NCI-H345 (cell line): ENCODE measurements at regions not wholly inside any gene's neighbourhood (a gene's known extent, or its start where the extent isn't known, plus 50 kb on each side); places are given as distances from the start of the nearest gene placed in this dataset.

ENCODE experiments used
- DNase-seq: peaks from one replicate; lab custom pipeline; 2025; lab: John Stamatoyannopoulos, UW

DNA sequence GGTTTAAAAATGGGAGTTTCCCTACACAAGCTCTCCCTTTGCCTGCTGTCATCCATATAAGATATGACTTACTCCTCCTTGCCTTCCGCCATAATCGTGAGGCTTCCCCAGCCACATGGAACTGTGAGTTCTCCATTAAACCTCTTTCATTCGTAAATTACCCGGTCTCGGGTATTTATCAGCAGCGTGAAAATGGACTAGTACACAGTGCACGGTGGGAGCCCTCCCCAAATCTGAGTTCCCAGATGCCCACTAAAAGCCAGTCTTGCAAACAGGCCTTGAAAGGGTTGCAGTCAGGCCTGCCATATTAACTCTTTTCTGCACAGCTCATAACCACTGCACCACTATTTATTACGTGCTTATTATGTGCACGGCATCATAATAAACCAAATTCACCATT lies 400.9 kb downstream of the PRDM2 start:
- no peak for DNase-seq

DNA sequence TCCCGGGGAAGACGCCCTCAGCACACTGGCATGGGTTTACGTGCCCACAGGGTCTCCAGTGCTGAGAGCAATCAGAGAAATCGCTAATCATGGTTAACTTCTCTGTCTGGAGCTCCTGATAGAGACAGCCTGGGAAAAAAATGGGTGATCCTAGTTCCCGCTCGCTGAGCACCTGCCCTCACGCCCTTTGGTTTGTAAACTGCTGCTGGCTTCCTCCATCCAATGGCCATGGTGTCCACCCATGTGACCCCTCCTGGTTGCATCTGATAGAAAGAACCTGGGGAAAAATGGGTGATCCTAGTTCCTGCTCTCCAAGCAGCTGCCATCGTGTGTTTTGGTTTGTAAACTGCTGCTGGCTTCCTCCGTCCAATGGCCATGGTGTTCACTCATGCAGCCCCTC lies 402.2 kb downstream of the PRDM2 start:
- no peak for DNase-seq

DNA sequence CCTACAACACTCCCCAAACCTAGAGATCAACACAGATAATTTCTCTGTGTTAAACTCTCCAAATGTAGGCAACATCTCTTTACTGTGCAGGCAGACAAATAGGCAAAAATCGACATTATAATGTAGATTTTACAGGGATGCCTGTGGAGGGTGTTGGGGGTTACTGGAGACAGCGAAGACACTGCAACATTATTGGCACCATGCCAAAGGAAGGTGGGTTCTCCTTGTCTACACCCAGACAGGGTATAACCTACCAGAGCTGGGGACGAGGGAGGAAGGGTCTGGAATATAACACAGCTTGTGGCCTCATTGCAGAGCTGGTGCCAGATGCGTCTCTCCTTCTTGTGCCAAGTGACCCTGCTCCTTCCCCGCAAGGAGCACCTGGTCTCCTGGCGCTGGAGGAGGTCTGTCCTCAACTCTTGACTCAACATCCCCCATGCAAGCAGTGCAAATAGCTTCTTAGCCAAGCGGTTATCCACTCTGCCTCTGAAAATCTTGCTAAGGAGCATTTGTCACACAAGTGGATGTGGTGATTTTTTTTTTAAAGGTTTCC lies 404.0 kb downstream of the PRDM2 start:
- DNase-seq = no peak

DNA sequence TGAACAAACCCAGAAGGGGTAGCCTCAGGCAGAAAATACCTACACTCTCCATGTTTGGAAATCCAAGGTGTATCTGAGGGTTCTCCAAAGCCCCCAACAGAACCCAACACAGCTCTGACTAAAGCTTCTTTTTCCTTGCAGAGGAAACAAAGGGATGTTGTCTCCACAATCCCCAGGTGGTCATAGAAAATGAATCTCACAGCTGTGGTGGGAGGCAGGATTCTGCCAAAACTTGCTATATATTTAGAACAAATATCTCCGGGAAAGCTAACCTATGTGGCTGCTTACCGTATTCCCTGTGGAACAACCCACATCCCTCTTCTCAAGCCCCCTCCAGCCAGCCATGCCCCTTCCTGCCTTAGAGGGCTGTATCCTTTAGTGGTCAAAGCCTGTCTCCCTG lies 406.1 kb downstream of the PRDM2 start:
- DNase-seq = no peak

DNA sequence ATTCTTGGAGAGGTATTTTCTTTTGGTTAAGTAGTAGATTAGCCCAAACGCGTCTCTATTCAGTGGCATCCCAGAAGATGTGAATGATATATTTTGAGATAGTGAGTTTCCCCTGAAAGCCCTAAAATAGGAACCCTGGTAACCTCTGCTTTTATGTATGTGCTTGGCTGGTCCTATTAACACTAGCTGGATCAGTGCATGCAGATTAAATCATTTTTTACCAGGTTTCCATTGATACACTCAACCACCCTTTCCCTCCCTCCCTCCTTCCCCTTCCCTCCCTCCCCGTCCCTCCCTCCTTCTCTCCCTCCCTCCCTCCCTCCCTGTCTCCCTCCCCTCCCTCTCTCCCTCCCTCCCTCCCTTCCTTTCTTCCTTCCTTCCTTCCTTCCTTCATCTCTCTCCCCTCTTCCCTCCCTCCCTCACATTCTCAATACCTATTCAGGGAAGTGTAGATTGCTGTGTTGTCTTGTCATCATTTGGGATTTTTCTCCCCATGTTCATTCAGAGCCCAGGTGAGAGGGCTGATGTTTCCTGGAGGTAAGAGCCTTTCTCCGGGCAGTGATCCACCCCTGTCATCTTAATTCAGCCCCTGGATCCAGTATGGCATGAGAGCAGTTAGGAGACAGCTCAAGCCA lies 406.8 kb downstream of the PRDM2 start:
- DNase-seq = no peak

DNA sequence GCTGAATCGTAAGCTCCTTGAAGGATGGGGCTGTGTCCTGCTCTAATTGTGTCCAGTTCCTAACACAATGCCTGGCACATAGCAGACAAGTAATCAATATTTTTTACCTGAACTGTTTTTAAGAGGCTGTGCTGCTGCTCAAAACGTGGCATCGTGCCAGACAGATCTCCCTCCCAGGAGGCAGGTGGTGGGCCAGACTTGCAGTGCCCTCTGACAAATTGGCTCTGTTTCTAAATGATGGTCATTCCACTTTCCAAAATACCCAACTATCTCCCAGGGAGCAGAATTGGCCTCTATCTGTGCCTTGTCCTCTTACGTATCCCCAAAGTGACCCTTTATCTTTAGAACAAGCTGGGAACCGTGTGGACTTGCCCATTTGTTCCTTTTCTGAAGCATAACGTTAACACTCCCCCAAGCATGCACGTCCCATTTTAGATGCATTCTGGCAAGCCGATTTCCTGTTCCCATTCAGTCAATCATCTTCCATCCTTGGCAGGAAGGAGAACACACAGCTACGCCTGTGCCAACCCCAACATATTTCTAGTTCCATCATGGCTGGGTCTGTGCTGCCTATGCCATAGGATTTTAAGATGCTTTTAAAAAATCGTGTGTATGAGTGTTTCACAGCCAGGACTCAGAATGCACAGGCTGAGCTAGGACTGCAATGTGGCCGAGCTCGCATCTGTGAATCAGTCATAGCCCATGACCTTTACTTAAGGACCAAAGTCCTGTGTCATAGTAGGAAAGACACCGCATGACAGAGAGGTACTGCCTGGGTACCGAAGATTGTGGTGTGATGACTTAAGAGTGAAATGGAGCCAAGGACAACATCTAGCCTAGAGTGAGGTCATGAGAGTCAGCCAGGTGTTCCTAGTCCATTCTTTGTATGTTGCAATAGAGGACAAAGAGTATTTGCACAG lies 408.6 kb downstream of the PRDM2 start:
- DNase-seq = peak; percentile 50

DNA sequence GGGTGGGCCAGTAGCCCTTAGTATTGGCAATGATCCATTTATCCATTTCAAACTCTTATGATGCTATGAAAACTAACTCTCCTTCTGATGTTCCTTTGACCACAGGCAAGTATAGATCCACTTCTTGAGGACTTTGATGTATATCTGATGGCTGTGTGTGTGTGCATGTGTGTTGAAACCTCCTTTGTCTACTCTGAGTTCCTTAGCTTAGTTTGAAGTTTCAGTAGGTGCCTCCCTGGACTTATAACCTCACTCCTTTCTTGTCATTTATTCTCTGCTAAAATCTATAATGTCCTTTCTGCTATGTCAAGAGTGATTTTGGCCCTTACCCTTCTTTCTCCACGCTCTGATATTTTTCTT lies 409.3 kb downstream of the PRDM2 start:
- DNase-seq = no peak

DNA sequence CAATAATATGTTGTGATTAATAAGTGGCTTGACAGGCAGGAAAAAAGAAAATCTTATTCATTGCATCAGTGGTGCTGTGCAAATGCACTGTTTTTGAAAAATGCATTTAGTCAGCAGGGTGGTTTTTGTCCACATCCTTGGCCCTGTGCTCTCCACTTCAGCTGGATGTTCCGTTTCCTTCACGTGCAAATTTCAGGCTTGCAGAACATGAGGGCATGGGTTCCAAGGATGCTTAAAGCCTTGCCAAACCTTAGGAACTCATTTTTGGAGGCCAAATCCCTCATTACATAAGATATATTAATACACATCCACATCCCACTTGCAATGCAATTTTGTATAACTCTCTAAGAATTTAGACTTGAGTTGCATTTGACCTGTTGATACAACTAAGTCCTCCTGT lies 410.1 kb downstream of the PRDM2 start:
- no peak for DNase-seq

DNA sequence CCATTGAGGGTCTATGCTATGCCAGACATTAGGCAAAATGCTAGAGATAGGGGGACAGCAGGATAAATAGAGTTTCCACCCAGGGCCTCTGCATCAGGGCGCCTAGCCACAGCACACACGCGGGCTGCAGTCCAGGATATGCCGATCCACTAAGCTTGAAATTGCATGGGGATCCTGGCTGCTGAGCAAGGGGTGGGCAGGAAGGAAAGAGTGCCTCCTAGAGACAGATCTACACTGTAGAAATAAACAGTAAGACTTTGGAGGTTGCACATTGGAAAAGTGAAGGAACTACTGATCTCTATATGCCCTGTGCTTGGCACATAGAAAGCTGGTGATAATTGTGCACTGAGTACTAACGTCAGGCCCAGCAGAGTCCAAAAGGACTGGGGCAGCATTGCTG lies 411.1 kb downstream of the PRDM2 start:
- DNase-seq = no peak

DNA sequence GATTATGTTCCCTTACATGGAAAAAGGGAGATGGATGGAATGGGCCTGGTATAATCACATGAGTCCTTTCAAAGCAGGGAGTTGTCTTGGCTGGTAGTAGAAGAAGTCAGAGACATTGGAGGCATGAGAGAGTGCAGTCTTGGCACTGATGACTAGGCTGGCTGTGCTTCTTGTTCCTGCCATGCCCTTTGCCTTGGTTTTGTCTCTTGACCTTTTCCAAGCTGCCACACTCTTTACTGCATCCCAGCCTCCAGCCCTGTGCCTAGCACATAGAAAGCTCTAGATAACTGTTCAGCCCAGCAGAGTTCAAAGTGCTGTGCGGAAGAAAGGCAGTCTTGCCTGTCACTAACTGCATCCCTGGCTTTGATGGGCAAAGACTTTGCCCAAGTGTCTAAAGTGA lies 412.6 kb downstream of the PRDM2 start:
- no peak for DNase-seq

DNA sequence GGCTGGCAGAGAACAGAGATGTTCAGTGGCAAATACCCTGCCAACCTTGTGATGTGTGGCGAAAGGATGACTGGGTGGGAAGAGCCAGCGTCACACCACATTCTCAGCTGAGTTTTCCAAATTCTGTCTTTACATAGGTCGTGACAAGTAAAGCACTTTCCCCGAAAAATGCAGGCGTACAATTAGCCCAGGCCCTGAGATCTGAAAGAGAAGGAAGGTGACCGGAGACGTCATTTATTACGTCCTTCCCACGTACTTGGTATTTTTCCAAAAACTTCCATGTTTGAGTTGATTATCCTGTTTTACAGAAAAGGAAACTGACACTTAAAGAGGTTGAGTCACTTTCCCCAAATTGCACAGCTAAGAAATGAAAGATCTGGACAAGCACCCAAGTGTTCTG lies 413.3 kb downstream of the PRDM2 start:
- DNase-seq = no peak

DNA sequence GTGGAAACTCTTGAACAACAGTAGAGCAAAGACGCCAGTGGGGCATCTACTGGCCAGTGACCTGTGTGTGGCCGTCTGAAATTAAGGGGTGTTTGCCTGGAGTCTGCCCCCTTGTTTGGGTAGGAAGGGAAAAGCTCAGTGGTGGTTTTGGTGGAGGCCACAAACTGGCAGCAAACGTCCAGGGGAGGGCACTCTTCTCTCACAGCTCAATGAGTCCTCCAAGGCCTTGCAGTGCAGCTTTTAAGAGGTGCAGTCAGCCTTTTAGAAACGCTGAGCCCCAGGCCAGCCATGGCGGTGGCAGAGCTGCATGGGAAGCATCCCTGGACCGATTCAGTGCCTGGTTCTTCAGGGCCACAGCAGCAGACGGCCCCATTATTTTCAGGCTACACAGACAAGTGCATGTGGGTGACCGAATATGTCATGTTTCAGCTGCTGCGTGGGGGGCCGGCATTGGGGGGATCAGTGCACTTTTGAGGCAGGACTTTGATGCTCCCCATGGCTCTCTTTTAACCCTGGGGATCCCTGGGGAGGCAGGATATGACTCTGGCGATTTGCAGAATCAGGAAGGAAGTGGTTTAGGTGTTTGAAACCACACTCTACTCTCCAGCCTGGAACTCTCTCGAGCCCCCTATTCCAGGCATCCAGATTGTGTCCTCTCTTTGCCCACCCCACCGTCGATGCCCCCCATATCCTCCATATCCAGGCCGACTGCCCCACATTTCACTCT lies 414.0 kb downstream of the PRDM2 start:
- peak; percentile 72 for DNase-seq

DNA sequence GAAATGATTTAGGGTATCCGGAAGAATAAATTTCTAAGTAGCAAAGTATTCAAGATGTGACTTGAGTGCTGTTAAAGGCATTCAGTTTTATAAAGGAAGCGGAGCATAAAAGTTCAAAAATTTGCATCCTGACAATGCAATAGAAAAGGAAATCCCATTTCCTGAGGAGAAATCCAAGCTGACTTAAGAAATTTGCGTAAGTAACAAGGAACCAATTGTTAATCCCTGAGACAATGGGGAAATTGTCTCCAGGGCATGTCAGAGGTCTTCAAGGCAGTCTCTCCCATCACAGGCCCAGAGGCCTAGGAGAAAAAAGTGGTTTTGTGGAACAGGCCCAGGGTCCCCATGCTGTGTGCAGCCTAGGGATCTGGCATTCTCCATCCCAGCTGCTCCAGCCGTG lies 416.0 kb downstream of the PRDM2 start:
- DNase-seq = no peak

DNA sequence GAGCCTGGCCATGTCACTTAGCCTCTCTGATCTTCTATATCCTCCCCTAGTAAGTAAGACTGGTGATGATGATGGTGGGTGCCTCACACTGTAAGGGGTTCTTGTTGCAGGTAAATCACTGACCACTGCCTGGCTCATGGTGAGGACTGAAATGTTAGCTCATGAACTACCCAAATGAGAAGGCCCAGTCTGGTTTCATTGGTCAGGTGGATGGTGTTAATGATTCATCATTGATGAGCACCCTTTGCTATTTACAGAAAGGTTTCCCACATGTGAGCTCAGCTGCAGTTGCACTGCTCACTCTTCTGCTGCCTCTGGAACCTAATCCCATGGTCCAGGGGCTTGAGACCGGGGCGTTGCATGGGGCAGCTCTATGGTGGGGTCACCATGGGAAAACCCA lies 417.7 kb downstream of the PRDM2 start:
- DNase-seq = no peak

DNA sequence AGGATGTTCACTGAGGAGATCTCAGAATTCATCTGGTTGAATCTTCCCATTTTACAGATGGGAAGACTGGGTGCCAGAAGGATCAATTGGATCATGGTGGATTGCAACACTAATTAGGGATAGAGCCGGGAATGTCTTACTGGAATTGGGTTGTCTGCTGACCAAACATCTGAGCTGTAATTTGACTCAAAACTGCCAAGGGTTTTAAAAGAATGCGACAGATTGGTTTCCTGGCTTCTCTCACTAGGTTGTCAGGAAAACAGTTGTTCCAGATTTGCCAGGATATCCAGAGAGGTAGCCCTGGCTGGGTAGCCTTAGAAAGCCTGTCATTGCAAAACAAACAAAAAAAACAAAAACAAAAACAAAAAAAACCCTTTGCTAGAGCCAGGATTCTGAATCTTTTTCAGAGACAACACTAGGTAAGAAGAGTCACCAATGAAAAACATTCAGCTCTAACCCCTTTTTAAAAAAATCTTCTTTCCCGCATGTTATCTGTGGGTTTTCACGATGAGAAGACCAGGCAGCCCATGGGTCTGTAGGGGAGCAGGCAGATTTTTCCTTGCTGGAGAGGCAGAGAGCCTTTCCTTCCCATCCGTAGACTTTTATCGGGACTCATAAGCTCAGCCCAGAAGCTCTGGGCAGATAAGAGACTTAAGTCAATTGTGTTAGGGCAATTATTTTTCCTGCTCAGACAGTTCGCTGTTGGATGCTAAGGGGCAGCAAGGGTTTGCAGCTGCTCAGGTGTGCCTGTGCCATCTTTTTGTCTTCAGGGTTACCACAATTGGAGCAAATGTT lies 418.9 kb downstream of the PRDM2 start:
- no peak for DNase-seq

DNA sequence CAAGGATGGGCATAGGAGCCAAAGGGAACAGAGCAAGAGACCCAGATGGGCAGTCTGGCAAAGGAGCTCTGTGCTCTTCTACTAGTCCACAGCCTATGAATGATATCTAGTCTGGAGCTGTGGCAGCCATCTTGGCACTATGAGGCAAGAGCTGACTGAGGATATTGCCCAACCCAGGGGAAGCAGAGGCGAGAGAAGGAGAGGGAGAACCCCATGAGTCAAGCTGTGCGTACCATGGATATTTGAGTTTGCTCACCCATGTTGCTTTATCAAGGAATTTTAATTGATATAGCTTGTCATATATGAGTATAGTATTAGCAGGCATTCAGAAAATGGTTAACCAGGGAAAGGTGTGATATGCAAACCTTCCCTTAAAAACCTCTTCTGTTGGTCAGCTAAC lies 420.9 kb downstream of the PRDM2 start:
- DNase-seq = no peak

DNA sequence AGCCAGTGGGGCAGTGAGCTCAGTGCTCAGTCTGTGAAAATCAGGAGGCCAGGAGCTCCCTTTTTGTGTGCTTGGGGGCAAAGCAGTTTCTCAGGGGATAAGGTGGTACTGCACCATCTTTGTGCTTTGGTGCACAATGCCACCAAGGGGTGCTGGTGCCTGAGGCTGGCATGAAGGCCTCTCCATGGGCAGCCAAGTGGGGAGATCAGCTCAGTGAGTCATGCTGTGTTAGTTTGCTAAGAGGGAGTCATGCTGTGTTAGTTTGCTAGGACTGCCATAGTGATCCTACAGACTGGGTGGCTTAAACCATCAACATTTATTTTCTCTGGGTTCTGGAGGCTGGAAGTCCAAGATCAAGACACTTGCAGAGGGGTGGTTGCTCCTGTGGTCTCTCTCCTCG lies 428.1 kb downstream of the PRDM2 start:
- DNase-seq = no peak

DNA sequence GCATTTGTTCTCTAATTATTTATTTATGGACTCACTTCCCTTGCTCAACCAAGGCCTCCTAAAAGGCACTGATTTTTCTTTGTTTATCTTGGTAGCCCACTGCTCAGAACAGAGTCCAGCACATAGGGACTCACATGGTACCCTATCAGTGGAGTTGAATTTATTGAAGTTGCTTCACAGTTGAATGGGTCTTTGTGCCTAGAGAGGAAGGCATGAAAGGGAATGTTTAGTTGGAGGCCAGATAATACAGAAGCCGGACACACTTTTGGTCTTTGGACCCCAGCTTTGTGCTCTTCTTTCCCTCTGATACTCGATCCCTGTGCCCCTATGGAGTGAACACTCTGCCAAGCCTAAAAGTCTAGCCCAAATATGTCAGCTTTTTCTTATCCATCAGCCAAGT lies 429.0 kb downstream of the PRDM2 start:
- no peak for DNase-seq

DNA sequence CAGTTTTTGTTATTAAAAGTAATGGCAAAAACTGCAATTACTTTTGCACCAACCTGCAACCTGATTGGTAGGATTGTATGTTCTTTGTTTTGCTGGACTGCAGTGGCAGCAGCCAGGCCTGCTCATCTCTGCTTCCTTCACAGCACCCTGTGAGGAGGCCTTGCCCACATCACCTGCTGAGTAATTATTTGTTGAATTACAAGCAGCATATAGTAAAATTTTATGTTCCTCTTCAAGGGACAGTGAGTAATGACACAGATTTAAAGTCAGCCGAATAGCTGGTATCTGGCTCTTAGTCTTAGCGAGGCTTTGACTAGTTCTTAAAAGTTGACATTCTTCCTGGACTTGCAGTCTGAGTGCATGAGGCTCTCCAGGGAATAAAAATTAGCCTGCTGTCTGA lies 435.1 kb downstream of the PRDM2 start:
- DNase-seq = no peak

DNA sequence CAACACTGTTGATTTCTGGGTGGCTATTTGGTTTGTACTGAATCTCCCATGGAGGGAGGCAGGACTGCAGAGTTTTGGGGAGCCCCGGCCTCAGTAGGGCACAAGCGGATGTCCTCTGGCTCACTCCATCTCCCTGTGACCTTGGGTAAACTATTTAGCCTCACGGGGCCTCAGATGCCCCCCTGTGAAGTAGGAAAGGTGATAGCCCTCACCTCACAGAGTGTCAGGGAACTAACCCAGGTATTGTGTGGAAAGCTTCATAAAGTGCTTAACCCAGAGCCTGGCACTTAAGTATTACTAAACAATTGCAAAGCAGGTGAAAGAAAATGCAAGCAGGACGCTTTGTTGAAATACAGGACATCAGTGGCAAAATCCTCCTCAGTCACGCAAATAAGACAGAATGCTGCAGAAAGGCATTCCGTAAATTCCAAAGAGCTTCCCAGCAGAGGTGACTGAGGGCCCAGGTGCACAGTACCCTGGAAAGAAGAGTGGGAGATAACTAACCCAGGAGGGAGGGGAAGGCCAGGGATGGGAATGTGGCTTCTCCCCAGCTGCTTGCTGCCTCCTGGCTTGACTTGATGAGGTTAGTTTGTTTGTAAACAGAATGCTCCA lies 436.3 kb downstream of the PRDM2 start:
- no peak for DNase-seq

DNA sequence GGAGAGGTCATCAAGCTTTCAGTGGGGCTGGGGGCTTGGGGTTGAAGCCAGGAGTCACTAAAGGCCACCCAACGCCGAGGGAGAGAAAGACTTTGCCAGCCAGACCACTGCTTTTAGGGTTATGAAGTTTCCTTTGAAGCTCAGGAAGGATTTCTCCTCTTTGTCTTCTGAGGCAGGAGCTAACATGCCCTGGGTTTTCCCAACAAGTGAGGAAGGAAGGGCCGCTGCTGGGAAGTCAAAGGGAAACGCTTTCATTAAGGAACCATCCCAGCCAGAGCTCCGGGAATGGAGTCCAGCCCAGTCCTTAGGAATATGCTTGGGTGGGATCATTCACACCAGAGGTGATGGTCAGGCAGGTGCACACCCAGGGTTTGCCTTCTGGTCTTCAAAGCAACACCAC lies 436.9 kb downstream of the PRDM2 start:
- DNase-seq = no peak
